Aorta (tissue), 5 donors: ENCODE measurements at regions not wholly inside any gene's neighbourhood (a gene's known extent, or its start where the extent isn't known, plus 50 kb on each side); places are given as distances from the start of the nearest gene placed in this dataset.
A peak's percentile ranks its signal among the peaks of the same experiment; 100 is the strongest.
"Not testable (repeated sequence)": the region's sequence is repeated elsewhere in the genome, so short reads cannot be mapped to it uniquely, and the experiment has no call there.

Experiments
- ATAC-seq: fragments of 200-7000 bp; cut with Tn5 transposase; one replicate; pipeline ENCODE4 v1.9.1; 2022; ENCODE audit warnings: moderate library complexity; ENCODE audit not compliant: low FRiP score
- DNase-seq, 2 donors: peaks; one replicate each; pipeline ENCODE4 v3.0.0-alpha.2; 2020
- H3K27ac ChIP-seq, 2 donors: one replicate each; pipeline ENCODE4 v1.5.1; 2013; ENCODE audit warnings: low read length in 2 of 2, mild to moderate bottlenecking in 2 of 2, moderate library complexity in 2 of 2, control low read depth in 1 of 2, inconsistent platforms in 1 of 2, low read depth in 1 of 2
- H3K27me3 ChIP-seq, 2 donors: one replicate each; pipeline ENCODE4 v1.6.1; 2013; ENCODE audit warnings: control low read depth in 1 of 2, low read length in 1 of 2, mild to moderate bottlenecking in 1 of 2, moderate library complexity in 1 of 2; ENCODE audit not compliant: insufficient read depth in 2 of 2, control insufficient read depth in 1 of 2
- H3K36me3 ChIP-seq, 2 donors: one replicate each; pipeline ENCODE4 v1.6.1; 2013; ENCODE audit warnings: control low read depth in 1 of 2, low read length in 1 of 2, mild to moderate bottlenecking in 1 of 2; ENCODE audit not compliant: insufficient read depth in 2 of 2, control insufficient read depth in 1 of 2
- H3K4me1 ChIP-seq, 2 donors: one replicate each; pipeline ENCODE4 v1.6.1; 2013; ENCODE audit warnings: low read length in 2 of 2, control low read depth in 1 of 2, mild to moderate bottlenecking in 1 of 2, moderate library complexity in 1 of 2; ENCODE audit not compliant: insufficient read depth in 2 of 2, control insufficient read depth in 1 of 2
- H3K4me3 ChIP-seq, 2 donors: one replicate each; pipeline ENCODE4 v1.5.1; 2013; ENCODE audit warnings: low read length in 2 of 2, control low read depth in 1 of 2, mild to moderate bottlenecking in 1 of 2
- H3K9me3 ChIP-seq: one replicate; pipeline ENCODE4 v1.6.1; 2013; ENCODE audit warnings: mild to moderate bottlenecking, low read length; ENCODE audit not compliant: control insufficient read depth
- WGBS, 2 donors: extraction: QIAGEN DNeasy Blood & Tissue Kit; methylation state at CpG; one replicate each; pipeline ENCODE4 v1.1.7; 2013; 5-methylcytosine and 5-hydroxymethylcytosine counted together
- intact Hi-C, 2 donors: fragments of 100-400 bp; cut with DNase I; formaldehyde crosslinking; loops; one replicate each; pipeline versions ENCODE4 v1.14.2 to v1.15.0; 2022
- donor health status: healthy with polysubstance abuse.
- donor health status: Bipolar disorder and iron deficiency.
- donor health status: DM: no; HTN: no; CAD: no.
- donor health status: DM: no; HTN: no; CAD: no.
- donor health status: DM: yes; HTN: yes; CAD: no.

DNA sequence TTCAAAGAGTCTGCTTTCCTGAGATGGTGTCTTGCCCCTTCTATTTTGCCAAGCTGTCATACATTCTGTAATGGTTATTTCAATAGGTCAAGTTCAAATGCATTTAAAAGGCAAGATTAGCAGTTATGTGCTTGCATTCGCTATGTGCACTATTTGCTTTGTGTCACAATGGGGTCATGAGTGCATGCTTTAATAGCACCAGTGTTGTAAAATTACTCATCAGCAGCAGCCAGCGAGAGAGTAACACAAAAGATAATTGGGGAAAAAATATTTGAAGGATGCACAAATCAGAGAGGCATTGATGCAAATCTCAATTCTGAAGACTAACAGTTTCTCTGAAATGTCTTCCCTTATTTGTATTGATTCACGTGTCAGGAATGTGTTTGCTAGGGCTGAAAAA, 180.7 kb upstream of the FOLH1 start:
- ATAC-seq, DNase-seq, H3K4me1 ChIP-seq, H3K4me3 ChIP-seq, H3K9me3 ChIP-seq, H3K27me3 ChIP-seq, H3K27ac ChIP-seq, intact Hi-C loops, H3K36me3 ChIP-seq: not testable (repeated sequence)
- 9 to 17% methylated on average over 3 of the region's 3 CpGs for WGBS, 2 donors

DNA sequence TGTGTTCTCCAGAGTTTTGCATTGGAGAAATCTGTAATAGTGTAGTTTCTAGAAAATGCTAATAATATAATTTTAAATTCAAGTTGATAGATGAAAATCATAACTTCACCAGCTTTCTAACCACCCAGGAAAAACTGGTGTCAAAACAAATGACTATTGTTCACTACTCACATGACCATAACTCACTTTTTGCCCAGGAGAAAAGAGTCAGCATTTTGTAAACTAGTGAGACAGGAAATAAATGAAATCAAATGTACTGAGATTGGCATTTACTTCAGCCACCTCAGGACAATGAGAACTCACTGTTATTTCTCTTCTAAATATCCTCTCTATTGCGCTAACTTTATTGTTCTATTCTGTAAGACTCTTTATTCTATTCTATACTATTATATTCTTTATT, 176.0 kb upstream of the FOLH1 start:
- H3K9me3 ChIP-seq, H3K4me1 ChIP-seq, H3K4me3 ChIP-seq, DNase-seq, ATAC-seq, H3K27me3 ChIP-seq, H3K36me3 ChIP-seq, intact Hi-C loops, H3K27ac ChIP-seq: not testable (repeated sequence)
- 85 to 89% methylated on average over 1 of the region's 1 CpG for WGBS, 2 donors

DNA sequence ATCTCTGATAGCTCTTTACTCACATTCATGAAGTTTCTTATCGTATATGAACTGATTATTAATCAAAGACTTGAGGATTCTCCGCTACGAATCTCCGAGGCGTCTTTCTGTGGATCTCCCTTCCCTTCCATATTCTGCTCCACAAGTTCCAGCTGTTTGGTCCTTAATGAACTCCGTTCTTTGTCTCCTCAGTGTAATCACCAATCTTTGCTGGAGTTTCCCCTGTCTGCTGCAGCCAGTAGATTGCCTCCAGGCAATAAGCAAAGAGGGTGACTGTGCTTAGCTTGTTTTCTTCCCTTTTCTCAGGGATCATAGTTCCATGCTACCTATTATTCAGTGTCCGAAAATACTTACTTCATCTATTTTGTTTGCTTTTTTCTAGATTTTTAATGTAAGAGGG, 169.6 kb upstream of the FOLH1 start:
- H3K4me1 ChIP-seq, result no peaks in the 10 kb centered on the region
- H3K4me3 ChIP-seq, result no peak overlapping the region
- no peak overlapping the region for H3K27ac ChIP-seq
- WGBS, 2 donors, result 76 to 81% methylated on average over 7 of the region's 7 CpGs
- H3K36me3 ChIP-seq, result no peaks in the 10 kb centered on the region
- DNase-seq (no peak), ATAC-seq (no peak)
- intact Hi-C loops, result no loop called here
- H3K9me3 ChIP-seq, result no peaks in the 10 kb centered on the region
- H3K27me3 ChIP-seq, result no peaks in the 10 kb centered on the region

DNA sequence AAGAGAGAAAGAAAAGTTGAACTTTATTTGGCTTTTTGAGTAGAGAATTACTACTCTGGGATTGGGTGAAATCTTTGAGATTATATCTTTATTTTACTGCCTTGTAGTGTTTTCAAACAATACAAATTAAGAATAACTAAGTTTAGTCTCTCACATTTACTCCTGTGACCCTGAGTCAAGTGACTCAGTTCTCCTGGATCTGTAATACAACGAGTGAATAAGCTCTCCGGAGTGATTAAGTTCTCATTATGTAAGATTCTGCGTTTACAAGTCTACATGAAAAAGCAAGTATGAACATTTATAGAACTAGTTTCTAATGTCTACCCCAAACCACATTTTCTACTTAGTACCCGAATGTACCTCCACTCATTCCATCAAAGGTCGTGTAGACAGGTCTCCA, 165.5 kb upstream of the FOLH1 start:
- H3K4me1 ChIP-seq, H3K27ac ChIP-seq, DNase-seq, H3K36me3 ChIP-seq, ATAC-seq, H3K4me3 ChIP-seq, intact Hi-C loops, H3K9me3 ChIP-seq, H3K27me3 ChIP-seq: not testable (repeated sequence)
- 60 to 63% methylated on average over 5 of the region's 5 CpGs for WGBS, 2 donors

DNA sequence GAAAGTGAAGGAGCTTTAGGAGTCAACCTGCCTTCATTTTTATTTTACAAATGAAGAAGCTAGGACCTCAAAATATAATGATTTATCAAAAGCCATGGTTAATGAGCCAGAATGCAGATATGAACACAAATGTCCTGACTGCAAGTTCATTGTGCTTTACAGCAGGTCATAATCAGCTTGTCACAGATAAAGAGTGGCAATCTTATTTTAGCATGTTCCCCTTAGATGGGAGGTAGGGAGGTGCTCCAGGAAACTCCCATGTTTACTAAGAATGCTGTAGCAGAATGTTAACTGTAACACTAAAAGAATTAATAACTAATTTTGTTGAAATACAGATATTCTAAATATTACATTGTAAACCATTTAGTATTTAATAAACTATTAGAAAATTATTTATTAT, 165.0 kb upstream of the FOLH1 start:
- H3K36me3 ChIP-seq, H3K27ac ChIP-seq, intact Hi-C loops, H3K27me3 ChIP-seq, H3K9me3 ChIP-seq, H3K4me3 ChIP-seq, H3K4me1 ChIP-seq, DNase-seq, ATAC-seq: not testable (repeated sequence)

DNA sequence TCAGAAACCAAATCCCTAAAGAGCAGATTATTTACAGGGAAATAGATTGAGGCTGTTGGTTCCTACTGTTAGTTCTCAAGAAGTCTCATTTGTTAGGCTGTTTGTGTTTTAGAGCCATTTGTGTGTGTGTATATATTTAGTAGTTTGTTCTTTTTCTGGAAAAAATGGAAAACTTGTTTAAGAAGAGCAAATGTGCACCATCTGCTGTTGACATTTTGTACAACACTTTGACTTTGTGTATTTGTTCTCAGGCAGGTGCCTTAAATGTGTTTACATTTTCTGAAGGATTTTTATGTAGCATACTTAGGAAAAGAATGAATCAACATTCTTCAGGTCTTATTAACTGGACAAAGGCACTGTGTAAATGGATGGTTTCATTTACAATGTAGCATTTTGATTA, 163.7 kb upstream of the FOLH1 start:
- H3K36me3 ChIP-seq, H3K9me3 ChIP-seq, H3K4me3 ChIP-seq, ATAC-seq, H3K27ac ChIP-seq, H3K27me3 ChIP-seq, H3K4me1 ChIP-seq, DNase-seq, intact Hi-C loops: not testable (repeated sequence)

DNA sequence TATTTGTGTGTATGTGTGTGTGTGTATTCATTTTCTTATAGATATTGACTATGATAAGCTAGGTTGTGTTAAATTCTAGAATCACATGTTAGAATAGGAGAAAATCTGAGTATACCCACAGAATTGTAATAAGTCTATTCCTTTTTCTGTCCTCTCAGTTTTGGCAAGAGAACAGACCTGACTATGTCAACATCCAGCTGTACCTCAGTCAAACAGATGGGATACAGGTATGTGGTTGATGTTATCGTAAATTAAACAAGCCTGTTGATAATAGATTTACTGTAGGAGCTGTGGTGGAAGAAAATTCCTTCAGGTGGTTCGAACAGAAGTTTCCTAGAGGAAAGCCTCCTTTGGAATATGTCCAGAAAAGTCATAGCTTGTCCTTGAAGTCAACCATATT, 160.2 kb upstream of the FOLH1 start:
- H3K9me3 ChIP-seq, H3K4me3 ChIP-seq, DNase-seq, H3K36me3 ChIP-seq, intact Hi-C loops, H3K27me3 ChIP-seq, H3K4me1 ChIP-seq, H3K27ac ChIP-seq, ATAC-seq: not testable (repeated sequence)
- WGBS, 2 donors, result 67 to 73% methylated on average over 2 of the region's 2 CpGs

DNA sequence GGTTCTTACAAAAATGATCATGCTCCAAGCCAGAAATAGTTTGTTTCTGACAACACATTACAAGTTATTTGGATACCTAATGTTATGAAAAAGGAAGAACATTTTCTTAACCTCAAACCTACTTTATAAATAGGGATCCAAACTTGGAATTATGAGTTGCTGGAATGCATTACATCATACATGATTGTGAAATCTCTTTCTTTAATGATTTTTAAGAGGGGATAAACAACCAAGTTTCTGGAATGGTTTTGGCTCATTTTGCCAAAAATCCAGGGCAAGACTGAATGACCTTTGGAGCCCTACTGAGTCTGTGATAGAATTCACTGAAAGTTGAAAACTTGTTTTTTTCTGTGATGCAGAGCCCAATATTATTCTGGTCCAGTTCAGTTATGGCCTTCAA, 157.0 kb upstream of the FOLH1 start:
- peak; percentile 74 for ATAC-seq
- intact Hi-C loops, DNase-seq, H3K36me3 ChIP-seq, H3K4me3 ChIP-seq, H3K4me1 ChIP-seq, H3K9me3 ChIP-seq, H3K27me3 ChIP-seq, H3K27ac ChIP-seq: not testable (repeated sequence)

DNA sequence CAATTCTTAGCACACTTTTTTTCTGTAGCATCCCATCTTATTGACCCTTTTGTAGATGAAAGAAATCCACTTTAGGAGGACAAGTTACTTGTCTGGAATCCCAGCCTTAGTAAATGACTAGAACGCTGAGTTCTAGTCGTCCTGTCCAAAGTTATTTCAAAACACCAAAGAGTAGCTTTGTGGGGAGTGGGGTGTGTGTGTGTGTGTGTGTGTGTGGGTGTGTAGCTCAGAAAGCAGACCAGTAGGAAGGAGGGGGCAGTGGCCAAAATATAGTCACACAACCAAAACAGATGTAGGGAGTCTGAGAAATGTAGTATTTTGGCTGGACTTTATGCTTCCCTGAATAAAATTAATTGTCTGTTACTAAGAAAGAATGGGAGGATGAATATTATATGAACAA, 154.6 kb upstream of the FOLH1 start:
- H3K9me3 ChIP-seq, DNase-seq, H3K36me3 ChIP-seq, ATAC-seq, H3K27me3 ChIP-seq, H3K4me3 ChIP-seq, intact Hi-C loops, H3K4me1 ChIP-seq, H3K27ac ChIP-seq: not testable (repeated sequence)
- 76 to 80% methylated on average over 2 of the region's 2 CpGs for WGBS, 2 donors

DNA sequence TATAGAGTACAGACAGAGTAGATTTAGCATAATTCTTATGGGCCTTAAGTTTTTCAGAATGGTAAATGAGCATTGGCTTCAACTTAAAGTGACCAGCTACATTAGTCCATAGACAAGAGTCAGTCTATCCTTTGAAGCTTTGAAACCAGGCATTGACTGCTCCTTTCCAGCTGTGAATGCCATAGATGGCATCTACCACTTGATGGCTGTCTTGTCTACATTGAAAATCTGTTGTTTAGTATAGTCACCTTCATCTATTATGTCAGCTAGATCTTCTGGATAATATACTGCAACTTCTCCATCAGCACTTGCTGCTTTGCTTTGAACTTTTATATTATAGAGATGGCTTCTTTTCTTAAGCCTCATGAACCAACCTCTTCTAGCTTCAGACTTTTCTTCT, 146.1 kb upstream of the FOLH1 start:
- H3K27me3 ChIP-seq, ATAC-seq, DNase-seq, intact Hi-C loops, H3K36me3 ChIP-seq, H3K4me3 ChIP-seq, H3K27ac ChIP-seq, H3K9me3 ChIP-seq, H3K4me1 ChIP-seq: not testable (repeated sequence)
